Mucosa of rectum (tissue), 2 donors: ENCODE measurements at regions not wholly inside any gene's neighbourhood (a gene's known extent, or its start where the extent isn't known, plus 50 kb on each side); places are given as distances from the start of the nearest gene placed in this dataset.
"Not testable (repeated sequence)": the region's sequence is repeated elsewhere in the genome, so short reads cannot be mapped to it uniquely, and the experiment has no call there.

Experiments
- H3K27ac ChIP-seq, 2 donors: one replicate each; pipeline ENCODE4 v1.7.0; 2013; ENCODE audit warnings: inconsistent platforms in 2 of 2, low read depth in 2 of 2, low read length in 2 of 2
- H3K27me3 ChIP-seq, 2 donors: one replicate each; pipeline ENCODE4 v1.7.0; 2013; ENCODE audit warnings: low read length in 2 of 2; ENCODE audit not compliant: control insufficient read depth in 2 of 2, insufficient read depth in 2 of 2
- H3K36me3 ChIP-seq, 2 donors: one replicate each; pipeline ENCODE4 v1.7.0; 2013; ENCODE audit warnings: low read length in 2 of 2; ENCODE audit not compliant: control insufficient read depth in 2 of 2, insufficient read depth in 2 of 2
- H3K4me1 ChIP-seq, 2 donors: one replicate each; pipeline ENCODE4 v1.7.0; 2013; ENCODE audit warnings: low read length in 2 of 2, mild to moderate bottlenecking in 1 of 2; ENCODE audit not compliant: control insufficient read depth in 2 of 2, insufficient read depth in 2 of 2
- H3K4me3 ChIP-seq, 2 donors: one replicate each; pipeline ENCODE4 v1.7.0; 2013; ENCODE audit warnings: low read length in 2 of 2
- H3K9ac ChIP-seq, 2 donors: one replicate each; pipeline ENCODE4 v1.7.0; 2013; ENCODE audit warnings: low read length in 2 of 2, low read depth in 1 of 2, mild to moderate bottlenecking in 1 of 2
- H3K9me3 ChIP-seq, 2 donors: one replicate each; pipeline ENCODE4 v1.7.0; 2013; ENCODE audit warnings: low read length in 2 of 2; ENCODE audit not compliant: control insufficient read depth in 2 of 2
- donor health status: healthy.
- donor health status: Normal muscosa, but diverticular disease.

- Histone ChIP-seq H3K27ac (no peak overlapping the region), H3K4me1 (no peaks in the 10 kb centered on the region), H3K36me3 (no peaks in the 10 kb centered on the region), H3K27me3 (no peaks in the 10 kb centered on the region), H3K4me3 (no peak overlapping the region), H3K9ac (no peak overlapping the region), H3K9me3 (no peaks in the 10 kb centered on the region)
Observed at GRCh38 chr5:51201708-51202107, 181.5 kb upstream of the ISL1 start.

GRCh38 chr5:51202161-51202560 is 181.1 kb upstream of the ISL1 start:
- no peak overlapping the region for H3K4me3 ChIP-seq
- no peaks in the 10 kb centered on the region for H3K27me3 ChIP-seq
- H3K9ac ChIP-seq, result no peak overlapping the region
- H3K9me3 ChIP-seq, result no peaks in the 10 kb centered on the region
- H3K36me3 ChIP-seq, result no peaks in the 10 kb centered on the region
- H3K4me1 ChIP-seq, result no peaks in the 10 kb centered on the region
- H3K27ac ChIP-seq, result no peak overlapping the region

DNA sequence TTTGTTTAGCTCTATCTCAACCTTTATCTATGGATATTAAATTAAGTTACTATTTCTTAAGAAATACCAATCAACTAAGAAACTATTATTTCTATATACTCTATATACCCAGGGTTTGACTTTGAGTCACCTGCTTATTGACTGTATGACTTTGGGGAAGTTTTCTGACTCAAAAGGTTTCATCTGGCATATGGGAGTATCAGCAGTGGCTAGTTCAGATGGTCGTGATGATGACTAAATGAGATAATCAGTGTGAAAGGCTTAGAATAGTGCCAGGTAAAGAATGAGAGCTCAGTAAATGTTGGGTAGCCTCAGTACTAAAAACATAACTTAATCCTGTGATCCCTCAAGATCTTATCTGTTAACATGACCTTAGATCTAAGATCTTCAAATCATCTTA is 179.7 kb upstream of the ISL1 start:
- Histone ChIP-seq H3K9me3 (no peaks in the 10 kb centered on the region), H3K9ac (no peak overlapping the region), H3K4me3 (no peak overlapping the region), H3K36me3 (no peaks in the 10 kb centered on the region), H3K27ac (no peak overlapping the region), H3K4me1 (no peaks in the 10 kb centered on the region), H3K27me3 (no peaks in the 10 kb centered on the region)

- no peaks in the 10 kb centered on the region for H3K4me1 ChIP-seq
- no peaks in the 10 kb centered on the region for H3K9me3 ChIP-seq
- H3K27me3 ChIP-seq, result no peaks in the 10 kb centered on the region
- H3K36me3 ChIP-seq, result no peaks in the 10 kb centered on the region
- H3K9ac ChIP-seq, result no peak overlapping the region
- no peak overlapping the region for H3K27ac ChIP-seq
- no peak overlapping the region for H3K4me3 ChIP-seq
Observed at GRCh38 chr5:51208296-51208695, 175.0 kb upstream of the ISL1 start.

- no peak overlapping the region for H3K27ac ChIP-seq
- no peaks in the 10 kb centered on the region for H3K4me1 ChIP-seq
- H3K4me3 ChIP-seq, result no peak overlapping the region
- no peaks in the 10 kb centered on the region for H3K36me3 ChIP-seq
- no peaks in the 10 kb centered on the region for H3K9me3 ChIP-seq
- no peaks in the 10 kb centered on the region for H3K27me3 ChIP-seq
- no peak overlapping the region for H3K9ac ChIP-seq
Observed at GRCh38 chr5:51214746-51215145, 168.5 kb upstream of the ISL1 start.

DNA sequence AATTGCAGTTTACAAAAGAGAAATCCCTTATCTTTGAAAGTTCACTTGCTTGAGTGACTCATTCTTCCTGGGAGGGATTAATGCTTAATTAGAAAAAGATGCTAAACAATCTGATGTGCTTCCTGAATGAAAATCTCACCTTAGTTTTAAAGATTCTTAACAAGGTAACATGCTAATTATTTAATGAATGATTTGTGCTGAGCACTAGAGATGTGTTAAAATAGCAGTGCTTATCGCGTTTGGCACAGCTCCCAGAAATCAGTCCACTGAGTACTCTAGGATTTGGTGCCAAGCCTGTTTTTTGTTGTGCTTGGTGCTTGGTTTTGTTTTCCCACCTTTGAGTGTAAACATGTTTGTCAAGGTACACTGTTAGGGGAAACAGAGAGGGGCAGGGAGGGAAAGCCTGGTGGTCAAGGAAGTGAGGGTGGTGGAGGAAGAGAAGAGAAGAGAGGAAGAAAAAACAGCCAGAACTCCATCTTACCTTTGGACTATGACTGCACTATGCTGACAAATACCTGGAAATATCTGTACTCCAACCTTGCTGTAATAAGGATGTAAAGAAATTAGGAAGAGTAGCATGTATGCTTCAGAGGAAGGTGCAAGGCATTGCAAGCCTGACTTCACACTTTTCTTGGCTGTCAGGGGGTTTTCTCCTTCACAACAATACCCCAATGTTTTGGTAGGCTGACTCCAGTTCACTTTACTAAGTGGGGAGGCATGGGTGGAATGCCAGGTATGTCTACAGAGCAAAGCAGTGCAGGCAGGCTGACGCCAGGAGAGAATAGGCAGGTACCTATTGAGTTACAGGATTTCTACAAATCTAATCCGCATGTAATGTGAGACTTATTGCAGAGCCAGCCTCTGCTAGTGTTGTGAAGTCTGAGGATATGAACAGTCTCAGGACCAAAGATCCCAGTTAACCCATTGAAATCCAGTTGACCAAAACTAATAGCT is 157.2 kb upstream of the ISL1 start:
- no peak overlapping the region for H3K4me3 ChIP-seq
- no peak overlapping the region for H3K9ac ChIP-seq
- no peak overlapping the region for H3K27ac ChIP-seq
- H3K9me3 ChIP-seq, result no peaks in the 10 kb centered on the region
- H3K27me3 ChIP-seq, result no peaks in the 10 kb centered on the region
- no peaks in the 10 kb centered on the region for H3K4me1 ChIP-seq
- no peaks in the 10 kb centered on the region for H3K36me3 ChIP-seq

DNA sequence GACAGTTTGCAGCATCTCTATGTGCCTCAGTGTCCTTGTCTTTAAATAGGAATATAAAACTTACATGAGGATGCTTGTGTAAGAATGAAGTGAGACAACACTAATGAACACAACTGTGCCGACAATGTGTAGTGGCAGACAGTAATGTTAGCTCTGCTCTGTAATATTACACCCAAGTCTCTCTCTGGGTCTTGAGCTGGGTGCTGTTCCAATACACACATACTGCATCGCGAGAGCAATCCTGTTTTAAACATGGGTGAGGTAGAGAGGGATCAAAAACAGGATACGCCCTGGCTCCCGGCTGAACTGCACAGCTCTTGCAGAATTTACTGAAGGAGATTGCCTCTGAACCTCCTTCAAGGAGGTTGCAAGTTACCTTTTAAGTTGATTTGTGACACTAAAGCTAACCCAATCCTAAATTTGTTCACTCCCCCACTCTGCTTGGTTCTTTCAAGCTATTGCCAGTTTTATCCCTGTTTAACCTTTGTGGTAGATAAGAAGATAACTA is 155.2 kb upstream of the ISL1 start:
- Histone ChIP-seq H3K4me1 (no peaks in the 10 kb centered on the region), H3K27ac (no peak overlapping the region), H3K9me3 (no peaks in the 10 kb centered on the region), H3K27me3 (no peaks in the 10 kb centered on the region), H3K36me3 (no peaks in the 10 kb centered on the region), H3K4me3 (no peak overlapping the region), H3K9ac (no peak overlapping the region)

- Histone ChIP-seq H3K9ac (no peak overlapping the region), H3K4me3 (no peak overlapping the region), H3K9me3 (no peaks in the 10 kb centered on the region), H3K27me3 (no peaks in the 10 kb centered on the region), H3K27ac (no peak overlapping the region), H3K36me3 (no peaks in the 10 kb centered on the region), H3K4me1 (no peaks in the 10 kb centered on the region)
Observed at GRCh38 chr5:51230336-51230735, 152.9 kb upstream of the ISL1 start.

DNA sequence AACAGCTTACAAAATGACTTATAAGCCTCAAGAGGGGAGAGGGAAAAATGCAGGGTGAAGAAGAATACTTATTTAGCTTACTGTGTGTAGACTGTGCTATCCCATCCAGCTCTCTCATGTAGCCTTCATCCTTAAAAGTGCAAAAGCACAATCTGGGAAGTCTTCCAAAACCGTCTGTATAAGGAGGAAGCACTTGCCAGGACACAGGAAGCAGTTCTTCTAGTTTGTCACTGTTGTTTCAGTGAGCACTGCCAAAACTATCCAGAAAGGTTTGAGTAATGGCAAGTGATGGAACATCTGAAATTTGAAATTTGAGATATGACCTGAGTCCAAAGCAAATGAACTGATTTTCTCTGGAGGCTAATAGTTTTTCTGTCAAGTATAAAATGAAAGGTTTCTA is 140.8 kb upstream of the ISL1 start:
- Histone ChIP-seq H3K36me3 (no peaks in the 10 kb centered on the region), H3K27ac (no peak overlapping the region), H3K27me3 (no peaks in the 10 kb centered on the region), H3K4me3 (no peak overlapping the region), H3K4me1 (no peaks in the 10 kb centered on the region), H3K9me3 (no peaks in the 10 kb centered on the region), H3K9ac (no peak overlapping the region)

DNA sequence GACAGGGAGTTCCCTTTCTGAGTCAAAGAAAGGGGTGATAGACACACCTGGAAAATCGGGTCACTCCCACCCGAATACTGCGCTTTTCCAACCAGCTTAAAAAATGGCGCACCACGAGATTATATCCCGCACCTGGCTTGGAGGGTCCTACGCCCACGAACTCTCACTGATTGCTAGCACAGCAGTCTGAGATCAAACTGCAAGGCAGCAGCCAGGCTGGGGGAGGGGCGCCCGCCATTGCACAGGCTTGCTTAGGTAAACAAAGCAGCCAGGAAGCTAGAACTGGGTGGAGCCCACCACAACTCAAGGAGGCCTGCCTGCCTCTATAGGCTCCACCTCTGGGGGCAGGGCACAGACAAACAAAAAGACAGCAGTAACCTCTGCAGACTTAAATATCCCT is 132.3 kb upstream of the ISL1 start:
- H3K9ac ChIP-seq, H3K36me3 ChIP-seq, H3K4me3 ChIP-seq, H3K27ac ChIP-seq, H3K9me3 ChIP-seq, H3K4me1 ChIP-seq, H3K27me3 ChIP-seq: not testable (repeated sequence)
